ENCODE measurements at regions not wholly inside any gene's neighbourhood (a gene's known extent, or its start where the extent isn't known, plus 50 kb on each side); places are given as distances from the start of the nearest gene placed in this dataset.

GRCh38 chr9:6072865-6073264 is 57.4 kb upstream of the RANBP6 start:
- POLR2A ChIA-PET = no interaction called here

GRCh38 chr9:6072453-6072852 is 57.0 kb upstream of the RANBP6 start:
- Histone ChIP-seq H3K36me3 (ENCODE audit: control insufficient read depth, insufficient read depth, low read length) (no peaks in the 10 kb centered on the region), H3K27me3 (ENCODE audit: control insufficient read depth, insufficient read depth, low read length) (no peaks in the 10 kb centered on the region), H3K4me3 (ENCODE audit: low read depth, low read length) (no peak overlapping the region)
- ChIA-PET POLR2A (no interaction called here), CTCF (interaction anchor here (1.5 kb wide), 1 partner anchor 18 kb away, joined by 5 read pairs; no protein-coding TSS in a partner anchor)
- no peak for TF ChIP-seq CTCF (IDR thresholded peaks at IDR 0.05; ENCODE audit: insufficient read depth, low read depth, low read length)
- DNase-seq (ENCODE audit: low read depth) = no peak

More at GRCh38 chr9:6072865-6073264, 57.4 kb upstream of the RANBP6 start:
- no peaks in the 10 kb centered on the region for H3K27me3 ChIP-seq (ENCODE audit: control insufficient read depth, insufficient read depth, low read length)
- DNase-seq (ENCODE audit: low read depth) = no peak
- H3K4me3 ChIP-seq (ENCODE audit: low read depth, low read length) = no peak overlapping the region
- TF ChIP-seq CTCF (IDR thresholded peaks at IDR 0.05; ENCODE audit: insufficient read depth, low read depth, low read length) = no peak
- H3K36me3 ChIP-seq (ENCODE audit: control insufficient read depth, insufficient read depth, low read length) = no peaks in the 10 kb centered on the region
- CTCF ChIA-PET = interaction anchor here (1.5 kb wide), 1 partner anchor 19 kb away, joined by 5 read pairs; no protein-coding TSS in a partner anchor

GRCh38 chr9:6068983-6069382 is 53.6 kb upstream of the RANBP6 start:
- POLR2A ChIA-PET = no interaction called here
- no peaks in the 10 kb centered on the region for H3K27me3 ChIP-seq (ENCODE audit: control insufficient read depth, insufficient read depth, low read length)
- no peak for DNase-seq (ENCODE audit: low read depth)
- H3K4me3 ChIP-seq (ENCODE audit: low read depth, low read length) = no peak overlapping the region
- no peak for TF ChIP-seq CTCF (IDR thresholded peaks at IDR 0.05; ENCODE audit: insufficient read depth, low read depth, low read length)
- CTCF ChIA-PET = interaction anchor here (0.7 to 2.5 kb wide), 2 partner anchors 15 to 1306 kb away, joined by 5 to 12 read pairs; no protein-coding TSS in a partner anchor
- no peaks in the 10 kb centered on the region for H3K36me3 ChIP-seq (ENCODE audit: control insufficient read depth, insufficient read depth, low read length)

GRCh38 chr9:6067426-6067825 is 52.0 kb upstream of the RANBP6 start:
- no peak for DNase-seq (ENCODE audit: low read depth)
- Histone ChIP-seq H3K36me3 (ENCODE audit: control insufficient read depth, insufficient read depth, low read length) (no peaks in the 10 kb centered on the region), H3K27me3 (ENCODE audit: control insufficient read depth, insufficient read depth, low read length) (no peaks in the 10 kb centered on the region), H3K4me3 (ENCODE audit: low read depth, low read length) (no peak overlapping the region)
- ChIA-PET POLR2A (no interaction called here), CTCF (interaction anchor here (2.5 kb wide), 1 partner anchor 13 kb away, joined by 12 read pairs; no protein-coding TSS in a partner anchor)
- no peak for TF ChIP-seq CTCF (IDR thresholded peaks at IDR 0.05; ENCODE audit: insufficient read depth, low read depth, low read length)
